WTC11 (cell line): ENCODE measurements at regions not wholly inside any gene's neighbourhood (a gene's known extent, or its start where the extent isn't known, plus 50 kb on each side); places are given as distances from the start of the nearest gene placed in this dataset.

Experiments used
- ATAC-seq: fragments of 200-7000 bp; cut with Tn5 transposase; 2 replicates; pipeline ENCODE4 v1.10.0; 2021; ENCODE audit warnings: mild to moderate bottlenecking, moderate library complexity
- CTCF ChIA-PET: fragments of 300-600 bp; sonication (Branson Sonifier 250); formaldehyde crosslinking; loops from one replicate; lab custom pipeline; 2021; ENCODE audit warnings: antibody characterized with exemption; lab: Charles Lee
- POLR2A ChIA-PET: fragments of 350-600 bp; sonication (Branson Sonifier 250); formaldehyde crosslinking; loops from one replicate; lab custom pipeline; 2021; ENCODE audit warnings: antibody characterized with exemption; lab: Charles Lee
- DNase-seq: peaks from one replicate; pipeline ENCODE4 v3.0.0; 2021; ENCODE audit warnings: low spot score
- H3K27ac Mint-ChIP-seq: 2 replicates; pipeline ENCODE4 v1.8.0; 2021; ENCODE audit warnings: mixed read lengths
- H3K27me3 Mint-ChIP-seq: 2 replicates; pipeline ENCODE4 v1.8.0; 2021; ENCODE audit warnings: low read depth, mild to moderate bottlenecking, moderate library complexity, mixed read lengths
- H3K36me3 Mint-ChIP-seq: 2 replicates; pipeline ENCODE4 v1.8.0; 2021; ENCODE audit warnings: mixed read lengths
- H3K4me1 Mint-ChIP-seq: 2 replicates; pipeline ENCODE4 v1.8.0; 2022; ENCODE audit warnings: mixed read lengths
- H3K4me3 Mint-ChIP-seq: 2 replicates; pipeline ENCODE4 v1.8.0; 2021; ENCODE audit warnings: mild to moderate bottlenecking, moderate library complexity, mixed read lengths
- H3K9me3 Mint-ChIP-seq: 2 replicates; pipeline ENCODE4 v1.8.0; 2021; ENCODE audit warnings: mixed read lengths
- E2F1 ChIP-seq: sonication (generic); formaldehyde crosslinking; IDR thresholded peaks from 2 replicates; pipeline ENCODE4 v1.8.0; 2022; ENCODE audit warnings: mild to moderate bottlenecking, missing genetic modification reagents
- FOXJ3 ChIP-seq: sonication (generic); formaldehyde crosslinking; IDR thresholded peaks from 2 replicates; pipeline ENCODE4 v1.9.0; 2021; ENCODE audit warnings: missing genetic modification reagents, mild to moderate bottlenecking, borderline replicate concordance
- IRF2 ChIP-seq: sonication (generic); formaldehyde crosslinking; IDR thresholded peaks from 2 replicates; pipeline ENCODE4 v1.8.0; 2022; ENCODE audit warnings: low read depth, missing genetic modification reagents, borderline replicate concordance
- NFATC4 ChIP-seq: fragments of 250-450 bp; sonication (Bioruptor Pico); IDR thresholded peaks from 2 replicates; pipeline ENCODE4 v1.9.0; 2021; ENCODE audit warnings: mild to moderate bottlenecking
- NR2C2 ChIP-seq: sonication (generic); formaldehyde crosslinking; IDR thresholded peaks from 2 replicates; pipeline ENCODE4 v1.8.0; 2022; ENCODE audit warnings: mild to moderate bottlenecking, missing genetic modification reagents
- PREB ChIP-seq: sonication (generic); formaldehyde crosslinking; IDR thresholded peaks from 2 replicates; pipeline ENCODE4 v1.8.1; 2022; ENCODE audit warnings: mild to moderate bottlenecking, missing genetic modification reagents, moderate library complexity, borderline replicate concordance
- STAT6 ChIP-seq: sonication (generic); formaldehyde crosslinking; conservative IDR thresholded peaks from 2 replicates; pipeline ENCODE4 v1.8.1; 2023; ENCODE audit warnings: mild to moderate bottlenecking, low read depth, missing genetic modification reagents, moderate library complexity
- TP53 ChIP-seq: sonication (generic); formaldehyde crosslinking; IDR thresholded peaks from 2 replicates; pipeline ENCODE4 v1.8.1; 2023; ENCODE audit warnings: mild to moderate bottlenecking, missing genetic modification reagents
- ZNF138 ChIP-seq: sonication (generic); formaldehyde crosslinking; conservative IDR thresholded peaks from 2 replicates; pipeline ENCODE4 v1.8.1; 2022; ENCODE audit warnings: mild to moderate bottlenecking, moderate library complexity, missing genetic modification reagents
- ZNF219 ChIP-seq: sonication (generic); formaldehyde crosslinking; IDR thresholded peaks from 2 replicates; pipeline ENCODE4 v1.8.0; 2023; ENCODE audit warnings: missing genetic modification reagents, mild to moderate bottlenecking, borderline replicate concordance
- ZNF263 ChIP-seq: sonication (generic); formaldehyde crosslinking; IDR thresholded peaks from 2 replicates; pipeline ENCODE4 v1.8.1; 2022; ENCODE audit warnings: low read depth, mild to moderate bottlenecking, moderate library complexity, missing genetic modification reagents
- ZNF532 ChIP-seq: fragments of 250-450 bp; sonication (Bioruptor Pico); IDR thresholded peaks from 2 replicates; pipeline ENCODE4 v1.9.0; 2021; ENCODE audit warnings: mild to moderate bottlenecking, borderline replicate concordance

GRCh38 chr2:237170020-237170419 is 84.3 kb downstream of the COPS8 start (continued):
- TF ChIP-seq ZNF532 (CRISPR knock-in tag), result no peak

- H3K27me3 Mint-ChIP-seq, result no peaks in the 10 kb centered on the region; the same call in none of the 2 replicates
- ChIA-PET CTCF (no interaction called here), POLR2A (no interaction called here)
- H3K4me1 Mint-ChIP-seq, result peaks cover 10% of the 10 kb centered on the region
- H3K27ac Mint-ChIP-seq, result no peak overlapping the region
- DNase-seq, result no peak
- peaks cover 19% of the 10 kb centered on the region for H3K36me3 Mint-ChIP-seq
- H3K4me3 Mint-ChIP-seq, result no peak overlapping the region
- TF ChIP-seq FOXJ3 (CRISPR knock-in tag), result no peak
- TF ChIP-seq, all 79 proteins: peak for 0
- no peak for ATAC-seq
- H3K9me3 Mint-ChIP-seq, result peaks cover 50% of the 10 kb centered on the region
Measured at GRCh38 chr2:237171396-237171795, 85.7 kb downstream of the COPS8 start.

GRCh38 chr2:237171881-237172280 is 86.2 kb downstream of the COPS8 start:
- CTCF ChIA-PET, result no interaction called here
- H3K4me3 Mint-ChIP-seq, result no peak overlapping the region

GRCh38 chr2:237177052-237177451 is 91.4 kb downstream of the COPS8 start:
- ChIA-PET POLR2A (no interaction called here), CTCF (interaction anchor here (0.8 kb wide), 1 partner anchor 12 kb away, joined by 5 read pairs; no protein-coding TSS in a partner anchor)
- Mint-ChIP-seq H3K4me3 (no peak overlapping the region), H3K9me3 (peaks cover 22% of the 10 kb centered on the region), H3K36me3 (no peaks in the 10 kb centered on the region), H3K27ac (no peak overlapping the region), H3K27me3 (no peaks in the 10 kb centered on the region; the same call in 1 of the 2 replicates), H3K4me1 (peaks cover 2% of the 10 kb centered on the region; the same call in 1 of the 2 replicates)
- DNase-seq (no peak), ATAC-seq (no peak)
- TF ChIP-seq ZNF138 (CRISPR knock-in tag) (no peak), ZNF263 (CRISPR knock-in tag) (no peak), STAT6 (CRISPR knock-in tag) (no peak), NFATC4 (CRISPR knock-in tag) (no peak), FOXJ3 (CRISPR knock-in tag) (no peak), IRF2 (CRISPR knock-in tag) (no peak), E2F1 (CRISPR knock-in tag) (no peak), ZNF219 (no peak), TP53 (no peak)

More at GRCh38 chr2:237171881-237172280, 86.2 kb downstream of the COPS8 start:
- Mint-ChIP-seq H3K27me3 (no peaks in the 10 kb centered on the region; the same call in none of the 2 replicates), H3K27ac (no peak overlapping the region), H3K4me1 (peaks cover 10% of the 10 kb centered on the region), H3K9me3 (peaks cover 50% of the 10 kb centered on the region), H3K36me3 (peaks cover 19% of the 10 kb centered on the region)
- ATAC-seq, result no peak
- no peak for DNase-seq
- TF ChIP-seq PREB (CRISPR knock-in tag) (no peak), NR2C2 (no peak)
- POLR2A ChIA-PET, result no interaction called here
